HG02870 (cell line): ENCODE measurements at regions not wholly inside any gene's neighbourhood (a gene's known extent, or its start where the extent isn't known, plus 50 kb on each side); places are given as distances from the start of the nearest gene placed in this dataset.

Experiments
- ATAC-seq: cut with Tn5 transposase; IDR thresholded peaks from one replicate; pipeline ENCODE4 v1.9.1; 2021; ENCODE audit warnings: mild to moderate bottlenecking, moderate library complexity; ENCODE audit not compliant: unreplicated experiment

DNA sequence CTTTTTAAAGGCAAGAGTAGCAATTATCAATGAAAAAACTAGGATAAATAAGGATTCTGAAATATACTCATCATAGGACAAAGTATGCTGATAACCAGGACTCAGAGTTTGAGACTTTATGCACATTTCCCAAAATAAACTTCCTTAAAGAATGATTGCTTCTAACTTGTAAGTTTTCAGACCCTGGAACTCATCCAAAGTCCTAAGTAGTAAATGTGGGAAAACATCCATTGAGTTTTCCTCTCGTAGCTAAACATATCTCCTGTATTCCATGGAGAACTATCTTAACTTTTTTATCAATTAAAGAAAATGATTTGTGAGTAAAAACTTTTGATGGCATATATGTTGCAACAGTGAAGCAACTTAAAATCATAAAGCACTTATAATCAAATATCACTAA, 285.2 kb upstream of the KLF6 start:
- no peak for ATAC-seq

DNA sequence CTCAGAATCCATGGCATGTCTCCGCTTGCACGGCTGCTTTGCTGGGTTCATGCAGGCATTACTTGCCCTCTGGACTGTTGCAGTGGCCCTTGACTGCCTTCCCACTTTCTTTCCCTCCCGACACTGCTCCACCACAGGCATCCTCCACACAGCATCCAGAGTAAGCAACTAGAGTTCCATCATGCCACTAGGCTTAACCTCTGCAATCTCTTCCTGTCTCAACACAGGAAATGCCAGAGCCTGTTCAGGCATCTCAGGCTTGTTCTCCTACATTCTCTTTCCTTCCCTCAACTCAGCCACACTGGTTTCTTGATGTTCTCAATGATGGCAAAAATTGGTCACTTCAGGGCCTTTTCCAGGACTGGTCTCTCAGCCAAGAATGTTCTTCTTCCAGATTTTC, 284.5 kb upstream of the KLF6 start:
- no peak for ATAC-seq

DNA sequence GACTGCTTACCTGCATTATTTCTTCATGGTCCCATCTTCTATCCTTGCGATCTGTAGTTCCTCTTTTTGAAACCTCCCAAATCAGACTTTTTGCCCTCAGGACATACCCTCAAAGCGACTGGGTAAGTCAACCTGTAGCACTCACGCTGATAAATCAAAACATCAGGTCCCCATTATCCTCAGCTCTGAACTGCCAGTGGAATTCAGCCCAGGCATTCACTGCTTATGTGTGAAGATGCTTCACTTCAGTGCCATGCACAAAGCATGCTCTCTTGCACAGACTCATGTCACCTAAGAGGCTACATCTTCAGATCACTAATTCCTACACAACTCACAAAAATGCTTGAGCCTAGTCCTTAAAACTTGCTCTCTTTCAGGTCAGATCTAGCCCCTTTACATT, 283.6 kb upstream of the KLF6 start:
- no peak for ATAC-seq

DNA sequence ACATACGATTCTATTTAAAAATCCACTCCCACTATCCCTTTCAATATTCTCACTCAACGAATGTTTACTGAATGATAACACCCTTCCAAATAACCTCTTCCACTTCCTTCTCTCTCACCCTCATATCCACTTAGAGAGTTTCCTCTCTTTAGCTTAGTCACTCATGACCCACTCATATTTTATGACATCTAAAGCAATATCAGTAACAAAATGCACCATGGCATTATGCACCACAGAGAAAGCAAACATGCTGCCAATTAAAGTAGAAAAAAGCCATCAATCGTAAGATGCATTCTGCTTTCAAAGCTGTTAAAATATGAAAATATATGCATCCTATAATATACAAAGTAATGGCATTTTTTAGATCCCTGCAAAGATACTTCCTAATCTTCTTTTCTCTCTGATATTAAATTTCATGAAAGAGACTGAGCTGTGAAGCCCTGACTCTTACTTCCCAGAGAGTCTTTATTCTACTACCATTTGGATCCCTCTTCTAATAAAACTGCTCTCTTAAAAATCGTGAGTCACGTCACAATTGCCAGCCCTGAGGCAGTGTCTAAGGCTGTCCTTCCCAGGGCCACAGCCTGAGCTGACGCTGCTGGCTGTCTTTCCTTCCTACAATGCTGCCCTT, 283.0 kb upstream of the KLF6 start:
- peak; percentile 12 for ATAC-seq

DNA sequence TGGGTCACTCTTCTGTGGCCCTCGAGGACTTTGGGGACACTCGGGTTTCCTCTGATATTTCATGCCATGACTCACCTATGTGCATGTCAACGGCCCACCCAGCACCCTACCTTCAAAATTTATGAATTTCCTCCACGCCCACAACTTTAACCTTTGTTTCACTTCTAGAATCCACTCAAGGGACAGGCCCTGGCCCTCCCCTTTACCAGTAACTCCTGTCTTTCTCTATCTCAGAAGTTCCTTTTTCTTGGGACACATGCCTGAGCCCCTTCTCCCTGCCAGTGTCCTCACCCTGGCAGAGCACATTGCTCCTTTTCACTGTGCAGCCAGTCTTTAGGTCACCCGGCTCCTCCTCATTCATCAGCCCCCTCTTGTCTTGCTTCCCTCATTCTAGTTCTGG, 282.5 kb upstream of the KLF6 start:
- ATAC-seq: peak; percentile 86

DNA sequence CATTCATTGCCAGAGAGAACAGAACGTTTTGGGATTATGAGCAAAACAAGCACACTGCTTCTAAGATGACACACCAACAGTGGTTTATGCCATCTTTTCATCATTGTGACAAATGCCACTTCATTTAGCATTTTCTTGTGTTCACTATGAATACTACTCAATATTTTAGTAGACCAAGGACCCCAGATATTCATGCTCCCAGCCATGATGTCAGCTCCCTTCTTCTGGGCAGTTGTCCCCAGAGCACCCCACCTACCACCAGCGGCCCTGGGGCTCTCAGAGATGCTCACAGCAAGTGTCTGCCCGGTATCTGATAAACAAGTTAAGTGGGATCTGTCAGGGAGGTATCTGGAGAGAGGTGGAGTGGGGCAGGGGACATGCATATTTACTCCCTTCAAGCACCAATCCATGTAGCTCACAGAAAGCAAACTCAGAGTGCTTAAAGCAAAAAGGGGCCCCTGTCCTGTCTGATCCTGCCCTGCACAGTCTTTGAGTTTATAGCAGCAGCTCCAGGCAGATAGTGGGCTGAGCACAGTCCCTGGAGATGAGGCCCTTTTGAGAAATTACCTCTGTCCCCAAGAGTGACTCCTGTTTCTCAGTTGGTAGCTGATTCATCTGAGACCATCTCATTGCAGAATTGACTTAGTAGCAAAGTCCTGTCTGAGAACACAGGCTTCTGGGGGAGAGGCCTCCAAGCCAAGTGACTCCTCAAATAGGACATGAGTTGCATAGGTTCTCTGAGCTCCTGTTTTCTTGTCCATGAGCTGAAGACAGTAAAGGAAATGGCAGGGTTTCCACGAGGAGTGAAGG, 281.8 kb upstream of the KLF6 start:
- ATAC-seq: peak; percentile 50

DNA sequence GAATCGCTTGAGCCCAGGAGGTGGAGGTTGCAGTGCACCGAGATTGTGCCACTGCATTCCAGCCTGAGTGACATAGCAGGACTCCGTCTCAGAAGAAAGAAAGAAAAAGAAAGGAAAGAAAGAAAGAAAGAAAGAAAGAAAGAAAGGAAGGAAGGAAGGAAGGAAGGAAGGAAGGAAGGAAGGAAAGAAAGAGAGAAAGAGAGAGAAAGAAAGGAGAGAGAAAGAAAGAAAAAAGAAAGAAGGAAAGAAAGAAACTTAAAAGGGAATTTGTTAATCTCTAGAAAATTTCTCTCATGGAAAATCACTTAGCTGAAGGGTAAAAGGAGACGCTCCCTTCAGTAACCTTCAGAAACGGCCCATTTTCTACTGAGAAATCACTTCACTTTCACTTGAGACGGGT, 279.5 kb upstream of the KLF6 start:
- no peak for ATAC-seq

DNA sequence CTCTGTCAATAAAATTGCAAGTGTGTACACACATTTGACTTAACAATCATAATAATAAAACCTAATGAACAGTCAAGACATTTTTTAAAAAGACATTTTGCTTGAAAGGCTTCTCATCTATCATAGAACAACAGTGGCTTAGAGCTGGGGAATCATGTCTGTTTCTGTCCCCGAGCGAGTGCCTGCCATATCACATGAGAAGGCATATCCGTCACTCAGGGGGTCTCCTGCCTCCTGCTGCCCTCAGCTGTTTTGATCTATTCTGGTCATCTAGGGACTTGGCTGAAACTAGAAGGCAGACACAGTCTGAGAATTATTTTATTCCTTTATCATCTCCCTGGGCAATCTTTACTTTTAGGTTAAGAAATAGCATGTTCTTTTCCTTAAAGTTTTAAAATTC, 278.7 kb upstream of the KLF6 start:
- no peak for ATAC-seq

DNA sequence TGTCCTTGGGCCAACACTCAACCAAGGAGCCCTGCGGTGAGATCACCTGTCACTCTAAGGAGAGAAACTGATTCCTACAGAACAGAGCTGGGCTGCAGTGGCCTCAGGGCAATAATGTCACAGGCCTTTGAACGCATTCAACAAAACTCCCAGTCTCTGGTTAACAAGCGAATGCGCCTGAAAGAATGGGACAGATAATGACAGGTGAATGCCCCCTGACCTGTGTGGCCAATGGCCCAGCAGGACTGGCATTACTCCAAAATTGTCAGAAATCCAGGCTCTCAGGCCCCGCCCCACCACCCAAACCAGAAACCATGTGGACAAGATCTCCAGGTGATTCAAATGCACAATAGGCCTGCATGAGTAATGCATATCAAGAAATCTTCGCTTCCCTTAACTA, 277.7 kb upstream of the KLF6 start:
- no peak for ATAC-seq

DNA sequence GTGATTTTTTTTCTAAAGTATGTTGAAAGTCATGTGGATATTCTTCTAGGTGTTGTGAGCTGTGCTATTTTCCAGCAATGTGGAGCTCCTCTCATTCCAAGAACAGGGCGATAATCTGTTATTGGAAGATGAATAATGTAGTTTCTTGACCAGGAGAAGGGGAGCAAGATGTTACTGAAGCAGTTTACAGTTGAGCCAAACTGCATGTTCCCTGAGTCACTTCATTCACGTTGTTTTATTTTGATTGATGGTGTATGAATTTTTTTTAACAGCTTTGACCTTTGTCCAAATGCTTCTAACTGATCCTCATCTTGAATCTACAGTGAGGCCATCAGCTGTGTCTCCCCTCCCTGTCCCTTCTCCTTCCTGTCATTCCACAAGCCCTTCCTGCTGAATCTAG, 277.1 kb upstream of the KLF6 start:
- ATAC-seq: no peak

DNA sequence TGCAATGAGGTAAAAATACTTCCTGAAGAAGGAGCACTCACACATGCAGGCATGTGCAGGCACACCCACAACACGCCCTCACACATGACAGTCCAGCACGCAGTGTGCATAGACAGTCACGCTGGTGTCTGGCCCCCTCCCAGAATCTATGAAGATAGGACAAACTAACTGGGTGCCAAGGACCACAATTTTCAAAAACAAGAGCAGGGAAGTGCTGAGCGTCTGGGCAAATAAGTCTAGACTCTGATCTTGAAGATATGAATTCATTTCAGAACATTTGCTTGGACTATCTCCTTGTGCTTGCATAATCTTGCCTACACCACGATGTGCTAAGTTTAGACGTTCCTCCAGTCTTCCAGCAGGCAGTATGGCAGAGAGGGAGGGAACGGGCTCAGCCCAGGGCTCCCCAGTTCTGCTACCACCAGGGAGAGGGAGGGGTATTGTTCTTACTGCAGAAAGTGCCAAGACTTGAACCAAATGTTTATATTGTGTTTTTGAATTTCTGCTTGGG, 276.5 kb upstream of the KLF6 start:
- ATAC-seq: no peak

DNA sequence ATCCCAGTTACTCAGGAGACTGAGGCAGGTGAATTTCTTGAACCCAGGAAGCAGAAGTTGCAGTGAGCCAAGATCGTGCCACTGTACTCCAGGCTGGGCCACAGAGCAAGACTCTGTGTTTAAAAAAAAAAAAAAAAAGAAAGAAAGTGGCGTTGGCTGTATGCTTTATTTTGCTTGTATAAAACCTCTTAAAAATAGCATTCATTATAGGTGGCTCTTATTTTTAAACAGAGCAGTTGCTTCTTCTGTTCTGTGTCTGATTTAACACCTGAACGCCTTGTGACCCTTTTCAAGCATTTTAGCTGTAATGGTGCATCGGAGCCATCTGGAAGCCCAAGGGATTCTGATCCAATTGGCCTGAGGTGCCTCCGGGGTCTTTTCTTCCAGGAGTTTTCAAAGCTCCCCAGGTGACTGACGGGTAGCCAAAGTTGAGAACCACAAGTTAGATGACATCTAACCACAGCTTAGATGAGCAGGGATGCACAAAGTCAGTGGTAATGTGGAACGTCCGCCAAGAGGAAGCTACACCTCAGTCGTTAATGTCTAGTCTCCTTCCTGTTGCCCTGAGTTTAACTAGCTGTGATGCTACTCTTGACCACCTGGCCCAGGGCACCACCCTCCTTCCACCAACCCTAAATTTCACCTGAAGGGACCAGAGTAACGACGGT, 274.6 kb upstream of the KLF6 start:
- no peak for ATAC-seq

DNA sequence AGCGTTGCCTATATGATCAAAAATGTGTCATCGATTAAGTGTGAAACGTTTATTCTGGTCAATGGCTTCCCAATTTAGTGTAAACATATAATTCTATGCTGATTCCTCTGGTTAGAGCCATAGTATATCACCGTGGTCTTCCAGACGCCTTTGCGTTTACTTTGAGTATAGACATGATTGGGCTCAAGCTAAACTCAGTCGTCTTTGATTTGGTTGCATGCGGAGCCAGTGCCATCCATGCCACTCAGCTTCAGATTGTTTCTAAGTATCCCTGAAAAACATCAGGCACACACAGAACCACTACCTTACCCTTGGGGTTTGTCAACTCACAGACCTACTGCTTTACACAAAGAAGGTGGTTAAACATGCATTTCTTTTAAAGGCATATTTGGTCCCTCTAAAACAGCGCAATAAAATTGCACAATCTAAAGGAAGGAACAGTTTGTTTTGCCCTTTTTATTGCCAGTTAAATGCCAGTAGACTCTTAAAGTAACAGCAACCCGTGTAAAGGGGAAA, 273.6 kb upstream of the KLF6 start:
- no peak for ATAC-seq

DNA sequence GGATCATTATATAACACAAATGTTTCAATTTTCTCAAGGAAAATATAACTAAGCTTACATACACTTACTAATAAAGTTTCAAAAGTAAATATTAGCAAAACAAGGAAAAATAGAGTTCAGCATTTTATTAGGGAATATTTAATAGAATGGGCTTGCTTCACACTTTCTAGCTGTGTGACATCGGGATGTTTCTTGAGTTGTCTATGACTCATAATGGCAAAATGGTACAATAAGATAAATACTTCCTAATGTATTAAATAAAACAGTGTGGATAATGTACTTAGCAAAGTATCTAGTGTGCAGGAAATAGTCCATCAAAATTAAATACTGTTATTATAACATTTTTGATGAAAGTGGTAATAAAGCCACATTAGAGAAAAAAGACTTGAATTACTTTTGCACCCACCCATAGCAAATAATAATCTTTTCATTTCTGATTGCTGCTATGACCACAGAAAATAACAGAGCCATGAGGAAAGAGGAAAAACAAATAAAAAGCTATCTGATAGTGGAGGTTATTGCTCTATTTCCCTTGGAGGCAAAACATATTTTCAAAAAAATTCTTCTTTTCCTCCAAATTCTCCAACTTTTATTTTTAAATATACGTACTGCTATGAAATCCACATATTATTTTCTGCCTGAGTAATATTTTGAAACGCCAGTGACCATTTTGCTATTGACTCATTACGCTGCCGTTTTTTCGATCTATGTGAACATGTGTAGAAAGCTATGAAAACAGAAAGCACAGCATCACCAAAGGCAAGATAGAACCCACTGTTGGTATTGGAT, 272.9 kb upstream of the KLF6 start:
- ATAC-seq: no peak

DNA sequence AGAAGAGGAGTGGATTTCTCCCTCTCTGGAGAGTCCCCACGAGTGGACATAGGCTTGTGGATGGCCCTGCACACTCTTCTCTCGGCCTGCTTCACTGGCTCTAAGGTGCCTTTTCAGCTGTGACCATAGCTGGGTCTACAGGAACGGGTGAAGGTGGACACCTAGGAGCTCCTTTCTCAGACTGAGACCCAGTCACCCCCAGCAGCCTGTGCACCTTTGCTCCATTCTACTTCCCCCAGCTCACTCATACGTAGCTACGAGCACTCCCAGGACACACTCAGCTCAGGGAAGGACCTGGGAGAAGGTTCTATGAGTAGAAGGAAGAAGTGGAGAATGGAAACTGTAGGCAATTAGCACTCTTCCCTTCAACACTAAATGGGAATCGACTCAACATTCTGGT, 272.0 kb upstream of the KLF6 start:
- ATAC-seq: no peak

DNA sequence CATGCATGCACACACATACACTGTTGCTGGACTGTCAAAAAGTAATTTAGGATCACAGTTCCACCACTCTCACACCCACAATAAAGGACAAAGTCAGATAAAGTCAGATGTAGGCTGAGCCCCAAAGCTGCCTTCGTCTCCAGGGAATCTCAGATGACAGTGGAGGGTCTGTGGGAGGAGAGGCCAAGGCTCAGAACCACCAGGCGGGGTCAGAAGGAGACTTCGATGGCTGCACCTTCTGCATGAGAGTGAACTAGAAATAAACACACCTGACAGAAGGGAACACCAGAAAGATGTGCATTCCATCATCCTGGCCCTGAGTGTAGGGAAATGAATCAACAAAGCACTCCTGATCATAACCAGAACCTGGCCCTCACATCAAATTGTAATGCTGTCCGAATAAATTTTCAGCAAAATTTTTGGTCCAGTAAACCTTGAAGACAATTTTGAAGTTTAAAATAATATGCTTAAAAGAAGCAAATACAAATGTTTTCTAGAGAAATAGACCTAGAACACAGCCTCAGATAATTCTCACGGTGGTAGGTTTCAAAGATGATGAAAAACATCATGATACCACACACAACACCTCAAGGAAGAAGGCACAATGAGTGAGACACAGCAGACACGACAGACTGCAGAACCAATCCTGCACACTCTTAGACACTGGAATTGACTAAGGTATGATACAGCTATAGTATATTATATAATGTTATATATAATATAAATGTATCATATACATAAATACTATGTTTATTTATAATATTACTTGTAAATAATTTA, 269.8 kb upstream of the KLF6 start:
- no peak for ATAC-seq

DNA sequence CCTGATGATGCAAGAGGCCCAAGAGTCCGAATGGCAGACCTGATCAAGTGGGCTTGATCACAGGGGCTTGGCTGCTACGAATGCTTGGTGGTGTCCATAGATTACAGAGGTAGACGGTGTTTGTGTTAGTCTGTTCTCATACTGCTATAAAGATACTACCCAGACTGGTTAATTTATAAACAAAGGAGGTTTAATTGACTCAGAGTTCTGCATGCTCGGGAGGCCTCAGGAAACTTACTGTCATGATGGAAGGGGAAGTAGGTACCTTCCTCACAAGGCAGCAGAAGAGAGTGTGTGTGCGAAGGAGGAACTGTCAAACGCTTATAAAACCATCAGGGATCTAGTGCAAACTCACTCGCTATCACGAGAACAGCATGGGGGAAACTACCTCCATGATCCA, 268.9 kb upstream of the KLF6 start:
- no peak for ATAC-seq

DNA sequence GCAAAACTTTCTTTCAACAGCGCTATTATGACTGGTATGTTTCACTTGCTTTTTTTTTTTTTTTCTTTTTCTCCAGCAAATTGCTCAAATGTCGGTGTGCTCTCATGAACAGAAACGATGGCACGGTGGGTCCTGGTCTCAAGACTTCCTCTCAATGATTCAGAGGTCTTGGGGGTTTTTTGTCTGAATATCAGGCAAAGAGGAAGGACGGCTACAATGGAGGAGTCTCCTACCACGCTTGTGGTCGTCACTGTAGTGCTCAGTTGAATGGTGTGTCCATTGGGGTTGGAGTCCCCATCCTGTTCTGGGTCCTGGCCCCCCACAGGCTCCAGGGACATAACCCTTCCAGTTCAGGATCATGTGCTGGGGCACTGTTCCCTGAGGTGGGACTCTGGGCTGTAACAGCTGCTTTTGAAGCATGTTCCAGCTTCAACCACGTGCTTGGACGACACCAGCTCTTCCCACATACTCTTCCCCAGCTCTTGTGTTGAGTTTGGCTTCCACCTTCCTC, 266.7 kb upstream of the KLF6 start:
- no peak for ATAC-seq

DNA sequence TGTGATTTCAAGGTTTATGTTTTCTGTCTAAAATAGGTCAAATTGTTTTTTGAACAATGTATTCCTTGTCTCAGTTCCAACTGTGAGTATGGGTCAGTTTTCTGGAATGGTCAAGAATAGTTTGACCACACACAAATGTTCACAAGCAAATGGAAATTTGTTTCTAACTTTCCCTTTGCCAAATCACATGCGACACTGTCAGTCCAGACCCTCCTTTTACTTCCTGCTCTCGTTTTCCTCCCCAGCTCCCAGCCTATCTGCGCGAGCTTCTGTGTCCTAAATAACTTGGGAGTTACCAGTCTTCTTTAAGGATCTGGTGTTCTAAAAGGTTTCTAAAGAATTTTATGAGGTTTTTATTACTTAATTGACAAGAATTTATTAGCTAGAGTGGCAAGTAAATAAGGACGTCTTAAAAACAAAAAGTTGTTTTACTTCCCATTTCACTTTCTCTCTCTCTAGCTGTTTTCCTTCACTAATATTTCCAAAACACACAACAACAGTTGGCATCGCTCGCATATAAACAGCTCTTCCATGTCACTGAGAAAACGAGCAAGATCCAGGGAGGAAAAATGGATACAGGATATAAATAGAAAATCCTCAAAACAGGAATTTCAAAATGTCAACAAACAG, 266.1 kb upstream of the KLF6 start:
- ATAC-seq: no peak

DNA sequence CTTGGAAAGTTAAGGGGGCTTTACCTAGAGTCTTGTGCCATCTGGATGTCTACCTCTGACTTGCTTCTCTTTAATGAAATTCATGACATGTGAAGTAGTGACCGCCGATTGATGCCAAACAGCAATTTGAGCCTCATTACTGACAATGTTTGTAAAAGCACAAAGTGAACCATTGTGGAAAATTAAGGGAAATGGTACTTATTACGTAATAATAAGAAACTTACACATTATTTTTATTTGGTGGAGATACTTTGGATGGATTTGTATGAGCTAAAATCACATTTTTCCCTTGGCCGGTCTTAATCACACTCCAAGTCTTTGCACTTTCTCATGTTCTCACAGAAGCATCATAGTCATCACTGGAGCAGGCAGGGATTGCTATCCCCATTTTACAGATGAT, 265.1 kb upstream of the KLF6 start:
- ATAC-seq: no peak
